KOPT-K1 (cell line): ENCODE measurements at regions not wholly inside any gene's neighbourhood (a gene's known extent, or its start where the extent isn't known, plus 50 kb on each side); places are given as distances from the start of the nearest gene placed in this dataset.
"Not testable (repeated sequence)": the region's sequence is repeated elsewhere in the genome, so short reads cannot be mapped to it uniquely, and the experiment has no call there.

Experiments
- H3K27ac ChIP-seq: fragments of 200-600 bp; sonication (generic); 2 replicates; pipeline ENCODE4 v1.5.1; 2016; ENCODE audit warnings: antibody characterized with exemption, mild to moderate bottlenecking, low read depth, low read length; ENCODE audit not compliant: poor library complexity, severe bottlenecking
- H3K36me3 ChIP-seq: fragments of 200-600 bp; sonication (generic); 2 replicates; pipeline ENCODE4 v1.5.1; 2017; ENCODE audit warnings: antibody characterized with exemption, mild to moderate bottlenecking, low read length, moderate library complexity; ENCODE audit not compliant: insufficient read depth
- H3K9me3 ChIP-seq: fragments of 200-600 bp; sonication (generic); 2 replicates; pipeline ENCODE4 v1.5.1; 2017; ENCODE audit warnings: antibody characterized with exemption, low read length, mild to moderate bottlenecking; ENCODE audit not compliant: insufficient read depth, poor library complexity, severe bottlenecking

DNA sequence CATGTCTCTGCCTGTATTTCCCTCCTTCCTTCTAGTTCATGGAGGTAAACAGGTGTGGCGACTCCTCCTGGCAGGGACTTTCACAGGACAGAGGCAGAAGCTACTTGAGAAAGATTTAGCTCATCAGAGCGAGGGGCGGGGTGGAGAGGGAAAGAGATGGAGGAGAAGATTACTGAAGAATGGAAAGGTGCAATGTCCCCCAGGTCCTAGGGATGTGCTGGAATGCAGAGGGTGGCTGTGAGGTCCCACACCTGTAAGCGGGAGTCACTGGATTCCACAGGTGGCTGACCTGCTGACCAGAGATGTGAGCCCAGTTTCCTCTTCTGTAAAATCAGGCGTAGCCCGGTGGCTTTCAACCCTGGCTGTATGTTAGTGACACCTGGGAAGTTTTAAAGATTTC is 199.2 kb upstream of the SULF2 start:
- Histone ChIP-seq H3K36me3 (no peaks in the 10 kb centered on the region), H3K27ac (no peak overlapping the region), H3K9me3 (no peaks in the 10 kb centered on the region)

DNA sequence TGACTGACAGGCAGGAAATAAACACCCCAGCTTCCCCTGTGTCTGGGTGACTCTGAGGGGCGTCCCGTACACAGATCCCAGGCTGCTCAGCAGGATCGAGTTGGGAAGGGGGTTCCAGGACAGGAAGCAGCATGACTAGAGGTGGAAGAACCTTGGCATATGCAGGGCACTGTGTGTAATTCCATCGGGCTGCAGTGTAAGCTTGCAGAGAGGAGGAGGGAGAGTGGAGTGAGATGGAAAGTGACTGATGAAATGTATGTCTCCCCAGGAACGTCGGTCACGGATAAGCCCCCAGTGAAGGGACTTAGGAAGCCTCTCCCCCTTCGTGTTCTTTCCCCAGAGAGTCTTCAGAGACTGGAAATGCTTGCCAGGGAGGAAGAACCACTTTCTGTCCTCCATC is 198.4 kb upstream of the SULF2 start:
- H3K36me3 ChIP-seq, H3K27ac ChIP-seq, H3K9me3 ChIP-seq: not testable (repeated sequence)

DNA sequence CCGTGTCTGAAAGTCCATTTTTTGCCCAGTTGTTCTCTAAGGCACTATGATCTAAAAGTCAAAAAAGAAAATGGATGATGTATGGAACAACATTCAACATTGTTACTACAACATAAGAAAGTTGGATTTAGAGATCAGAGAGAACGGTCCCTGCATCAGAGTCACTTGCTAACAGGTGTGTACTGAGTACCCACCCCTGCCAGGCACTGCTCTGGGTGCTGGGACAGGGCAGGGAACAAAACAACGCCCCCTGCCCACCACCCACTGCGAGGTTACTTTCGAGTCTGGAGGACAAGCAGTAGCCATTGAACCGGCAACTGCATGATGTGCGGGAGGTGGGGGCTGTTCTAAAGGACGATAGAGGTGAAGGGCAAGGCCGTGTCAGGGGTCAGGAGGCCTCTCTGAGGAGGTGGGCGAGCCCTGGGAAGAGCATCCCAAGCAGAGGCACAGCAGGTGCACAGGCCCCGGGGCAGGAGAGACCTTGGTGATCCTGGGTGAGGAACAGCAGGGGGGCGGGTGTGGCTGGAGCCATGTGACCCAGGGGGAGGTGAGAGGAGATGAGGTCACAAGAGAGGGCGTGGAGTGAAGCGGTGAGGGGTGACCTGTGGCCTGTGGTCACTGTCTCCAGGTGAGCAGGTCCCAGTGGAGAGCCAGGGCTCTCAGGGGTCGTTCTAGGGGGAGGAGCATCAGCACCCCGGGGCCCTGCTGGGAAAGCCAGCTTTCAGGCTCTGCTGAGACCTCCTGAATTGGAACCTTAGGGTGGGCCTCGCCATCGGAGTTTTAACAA is 197.5 kb upstream of the SULF2 start:
- H3K27ac ChIP-seq, result no peak overlapping the region
- H3K9me3 ChIP-seq, result no peaks in the 10 kb centered on the region
- H3K36me3 ChIP-seq, result no peaks in the 10 kb centered on the region

DNA sequence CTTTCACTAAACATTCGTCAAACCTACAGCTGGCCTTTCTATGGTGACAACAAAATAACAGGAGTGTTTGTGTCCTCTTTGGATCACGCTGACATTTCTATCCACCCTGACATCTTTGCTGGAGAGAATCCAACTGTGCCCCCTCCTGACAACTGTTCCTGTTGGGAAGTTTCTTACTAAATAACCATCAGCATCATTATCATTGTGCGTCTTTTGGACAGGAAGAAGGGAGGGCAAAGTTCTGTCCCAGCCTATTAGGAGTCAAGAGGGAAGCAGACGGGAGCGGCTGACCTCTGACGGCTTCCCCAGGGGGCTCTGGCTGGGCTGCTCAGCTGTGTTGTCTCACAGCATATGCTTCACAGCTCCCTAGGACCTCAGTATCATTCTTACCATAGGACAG is 195.9 kb upstream of the SULF2 start:
- H3K9me3 ChIP-seq, result no peaks in the 10 kb centered on the region
- no peaks in the 10 kb centered on the region for H3K36me3 ChIP-seq
- no peak overlapping the region for H3K27ac ChIP-seq

DNA sequence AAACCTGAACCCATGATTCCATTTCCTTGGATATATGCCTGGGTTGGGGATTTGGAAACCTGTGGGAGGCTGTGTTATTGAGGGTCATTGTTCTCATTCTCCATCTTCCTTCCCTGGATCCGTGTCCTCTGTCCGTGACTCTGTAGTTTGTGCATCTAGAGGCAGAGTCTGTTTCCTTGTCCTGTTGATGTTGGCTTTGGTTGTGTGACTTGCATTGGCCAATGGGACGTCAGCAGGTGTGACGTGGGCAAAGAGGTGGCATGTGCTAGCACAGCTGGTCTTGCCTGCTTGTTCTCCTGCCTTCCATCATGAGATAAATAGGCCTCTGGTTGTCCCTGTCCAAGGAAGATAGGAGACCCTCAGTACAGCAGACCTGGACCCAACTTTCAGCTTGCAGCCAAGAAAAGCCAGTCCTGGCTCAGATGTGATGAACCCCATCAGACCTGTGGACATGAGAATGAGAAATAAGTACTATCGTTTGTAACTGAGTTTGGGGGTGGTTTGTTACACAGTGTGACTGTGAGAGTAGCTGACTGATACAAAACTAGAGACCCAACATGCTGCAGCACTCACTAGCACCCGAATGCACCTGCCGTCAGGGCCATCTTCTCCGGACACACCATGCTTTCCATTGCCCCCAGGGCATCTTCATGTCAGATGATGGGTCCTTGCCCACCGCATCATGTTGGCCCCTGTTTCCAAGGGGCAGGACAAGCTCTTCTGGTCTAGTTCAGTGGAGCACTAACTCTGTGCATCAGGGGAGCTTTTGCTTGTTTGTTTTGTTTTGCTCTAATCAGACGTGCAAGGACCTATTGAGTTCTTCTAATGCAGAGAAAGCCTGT is 195.3 kb upstream of the SULF2 start:
- no peak overlapping the region for H3K27ac ChIP-seq
- H3K9me3 ChIP-seq, result no peaks in the 10 kb centered on the region
- H3K36me3 ChIP-seq, result no peaks in the 10 kb centered on the region

DNA sequence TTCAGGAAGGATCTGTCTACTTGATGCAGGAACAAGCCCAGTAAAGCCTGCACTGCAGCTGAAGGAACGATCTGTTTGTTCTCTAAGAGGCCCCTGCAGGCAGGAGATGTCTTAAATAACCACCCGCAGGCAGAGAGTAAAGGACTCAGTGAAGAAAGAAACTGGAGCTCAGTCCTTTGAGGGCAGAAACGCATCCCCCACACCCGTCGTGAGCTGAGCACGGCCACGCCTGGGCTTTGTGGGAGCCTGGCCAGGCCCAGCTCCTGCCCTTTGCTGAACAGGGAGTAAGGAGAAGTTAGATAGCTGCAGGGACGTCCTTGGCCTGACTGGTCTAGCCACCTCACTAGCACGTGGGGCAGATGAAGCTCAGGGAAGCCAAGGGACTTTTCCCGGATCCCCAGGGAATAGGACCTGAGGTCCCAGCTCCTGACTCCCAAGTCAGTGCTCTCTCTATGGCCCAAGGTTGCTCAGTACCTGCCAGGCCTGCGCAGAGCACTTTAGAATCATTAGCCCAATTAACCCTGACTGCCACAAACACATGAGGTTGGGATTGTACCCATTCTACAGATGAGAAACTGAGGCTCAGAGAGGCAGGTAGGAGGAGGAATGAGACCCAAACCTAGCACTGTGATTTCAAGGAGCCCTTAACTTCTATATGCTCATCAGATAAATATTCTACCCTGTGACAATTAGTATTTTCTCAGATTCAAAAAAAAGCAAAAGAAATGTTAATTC is 194.2 kb upstream of the SULF2 start:
- H3K27ac ChIP-seq, H3K36me3 ChIP-seq: not testable (repeated sequence)

DNA sequence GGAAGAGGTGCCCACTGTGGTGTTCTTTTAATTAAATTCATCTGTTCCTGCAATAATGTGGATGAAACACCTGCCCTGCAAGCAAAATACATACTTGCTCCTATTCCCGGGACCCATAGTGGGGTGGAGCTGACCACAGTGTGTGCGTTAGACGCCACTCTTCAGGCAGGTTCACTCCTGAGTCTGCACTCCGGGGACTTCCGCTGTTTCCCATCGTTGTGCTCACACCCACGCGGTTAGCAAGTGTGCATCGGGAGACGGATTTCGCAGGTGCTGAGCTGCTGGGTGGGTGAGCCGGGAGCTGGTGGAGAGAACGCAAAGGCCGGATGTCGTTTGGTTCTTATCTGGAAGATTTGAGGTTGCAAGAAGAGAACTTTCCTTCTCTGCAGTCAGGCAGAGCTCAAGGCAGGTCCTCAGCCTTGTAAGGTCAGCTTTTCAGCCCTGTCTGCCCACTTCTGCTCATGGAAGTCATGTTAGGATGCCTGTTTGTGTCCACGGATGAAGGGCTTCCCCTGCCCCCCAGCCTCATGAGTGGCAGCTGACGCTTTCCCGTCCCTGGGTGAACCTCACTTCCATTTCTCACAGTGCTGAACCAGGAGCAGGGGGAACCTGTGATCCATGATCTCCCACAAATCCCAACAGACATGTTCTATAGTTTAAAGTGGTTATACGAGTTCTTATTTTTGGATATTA is 193.3 kb upstream of the SULF2 start:
- H3K27ac ChIP-seq, H3K9me3 ChIP-seq, H3K36me3 ChIP-seq: not testable (repeated sequence)

More for the DNA sequence above, 194.2 kb upstream of the SULF2 start:
- H3K9me3 ChIP-seq, result not testable (repeated sequence)

DNA sequence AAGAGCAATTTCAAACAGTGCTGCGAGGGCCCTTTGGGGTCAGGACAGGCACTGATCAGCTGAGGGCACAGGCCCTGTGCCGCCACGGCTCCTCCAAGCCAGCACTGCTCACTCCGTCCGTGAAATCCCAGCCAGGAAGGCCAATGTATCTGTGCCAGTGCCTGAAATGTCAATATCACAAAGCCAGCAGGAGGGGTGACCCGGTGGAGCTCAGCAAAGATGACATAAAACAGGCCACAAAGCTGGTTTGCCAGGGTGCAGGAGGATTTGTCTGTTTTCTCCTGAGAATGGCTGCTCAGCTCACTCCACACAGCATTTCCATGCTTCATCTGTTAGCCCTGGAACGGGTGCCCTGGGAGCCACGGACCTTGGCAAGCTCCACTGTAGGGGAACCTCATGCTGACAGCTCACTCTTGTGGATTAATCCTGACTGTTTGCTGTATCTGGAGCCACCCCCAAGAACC is 192.5 kb upstream of the SULF2 start:
- not testable (repeated sequence) for H3K27ac ChIP-seq, H3K36me3 ChIP-seq, H3K9me3 ChIP-seq

DNA sequence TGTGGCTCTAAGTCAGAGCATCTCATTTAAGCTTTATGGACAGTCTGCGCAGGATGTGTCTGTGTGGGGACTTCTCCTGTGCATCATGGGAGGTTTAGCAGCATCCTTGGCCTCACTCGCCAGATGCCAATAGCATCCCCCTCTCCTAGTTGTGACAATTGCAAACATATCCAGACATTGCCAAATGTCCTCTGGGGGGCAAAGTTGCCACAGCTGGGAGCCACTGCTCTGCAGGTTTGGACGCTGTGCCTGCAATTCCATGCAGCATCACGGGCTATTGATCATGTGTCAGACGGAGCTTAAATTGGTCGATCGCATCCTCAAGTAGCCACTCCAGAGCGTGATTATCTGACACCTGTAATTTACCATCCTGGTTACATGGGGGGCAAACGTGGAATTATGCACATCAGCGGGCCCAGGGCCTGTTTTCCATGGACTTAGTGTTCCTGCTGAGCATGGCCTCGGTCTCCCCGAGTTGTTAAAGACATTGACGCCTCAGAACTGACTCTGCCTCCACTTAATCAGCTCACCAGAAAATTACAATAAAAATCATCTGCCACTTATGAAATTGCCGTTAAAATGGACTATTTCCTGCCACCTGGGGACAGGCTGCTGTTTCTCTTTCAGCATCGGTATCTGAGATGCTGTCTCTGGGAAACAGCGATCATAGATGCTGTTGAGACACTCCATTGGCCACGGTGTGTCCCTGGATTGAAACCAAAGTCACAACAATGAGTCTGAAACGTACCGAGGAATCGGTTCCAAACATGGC is 191.9 kb upstream of the SULF2 start:
- not testable (repeated sequence) for H3K27ac ChIP-seq, H3K9me3 ChIP-seq, H3K36me3 ChIP-seq

DNA sequence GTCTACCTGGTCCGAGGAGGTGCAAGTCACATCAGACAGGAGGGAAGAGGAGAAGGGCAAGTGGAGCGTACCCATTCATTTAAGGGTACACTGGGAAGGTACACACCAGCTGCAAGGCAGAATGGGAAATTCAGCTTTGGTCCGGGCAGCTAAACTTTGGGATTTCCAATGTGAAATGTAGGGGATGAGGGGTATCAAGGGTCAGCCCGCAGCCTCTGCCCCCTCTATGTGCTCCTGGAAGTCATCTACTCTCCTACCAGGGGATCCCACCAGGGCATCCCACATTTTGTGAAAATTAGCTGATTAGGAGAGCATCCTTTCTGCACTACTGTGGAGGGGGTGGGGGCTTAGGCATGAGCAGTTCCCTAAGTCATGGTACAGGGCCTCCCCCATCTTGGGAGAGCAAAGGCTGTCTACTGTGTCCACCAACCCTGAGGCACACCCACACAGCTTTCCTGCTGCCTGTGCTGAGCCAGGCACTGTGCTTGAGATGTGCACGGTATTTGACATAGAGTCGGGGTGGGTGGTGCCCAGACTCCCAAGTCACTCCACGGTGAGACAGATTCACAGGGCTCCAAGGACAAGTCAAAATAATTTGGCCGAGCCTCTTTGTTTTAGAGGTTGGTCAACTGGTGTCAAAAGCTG is 189.1 kb upstream of the SULF2 start:
- Histone ChIP-seq H3K27ac (no peak overlapping the region), H3K36me3 (no peaks in the 10 kb centered on the region), H3K9me3 (no peaks in the 10 kb centered on the region)

DNA sequence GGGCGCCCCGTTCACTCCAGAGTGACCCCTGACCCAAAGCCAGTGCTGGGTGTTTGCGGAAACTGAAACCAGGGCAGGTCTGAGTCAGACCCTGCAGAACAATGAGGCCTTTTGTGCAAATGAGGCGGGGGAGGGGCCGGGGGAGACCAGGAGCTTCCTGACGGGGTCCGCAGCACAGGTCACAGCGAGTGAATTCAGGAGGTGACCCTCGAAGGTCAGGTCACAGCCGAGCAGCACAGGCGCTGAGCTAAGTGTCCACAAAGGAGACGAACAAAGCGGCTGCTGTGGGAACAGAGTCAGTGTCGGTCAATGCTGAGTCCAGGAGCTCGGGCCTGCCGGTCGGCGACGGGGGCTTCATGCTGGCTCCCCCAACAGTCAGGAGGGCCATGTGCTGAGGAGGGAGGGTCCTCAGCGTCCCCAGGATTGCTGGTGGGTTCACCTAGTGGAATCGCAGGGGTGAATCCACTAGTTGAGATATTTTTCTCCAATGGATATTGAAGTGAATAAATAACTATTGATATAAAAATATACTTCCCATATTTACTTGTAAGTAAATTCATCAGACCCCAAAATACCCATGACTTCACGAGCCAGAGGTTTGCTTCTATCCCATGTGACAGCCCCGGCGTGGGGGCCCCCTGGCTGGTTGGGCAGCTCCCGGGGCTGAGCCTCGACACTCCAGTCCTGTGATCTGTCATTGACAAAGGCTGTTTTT is 188.4 kb upstream of the SULF2 start:
- H3K36me3 ChIP-seq, result no peaks in the 10 kb centered on the region
- no peaks in the 10 kb centered on the region for H3K9me3 ChIP-seq
- no peak overlapping the region for H3K27ac ChIP-seq

DNA sequence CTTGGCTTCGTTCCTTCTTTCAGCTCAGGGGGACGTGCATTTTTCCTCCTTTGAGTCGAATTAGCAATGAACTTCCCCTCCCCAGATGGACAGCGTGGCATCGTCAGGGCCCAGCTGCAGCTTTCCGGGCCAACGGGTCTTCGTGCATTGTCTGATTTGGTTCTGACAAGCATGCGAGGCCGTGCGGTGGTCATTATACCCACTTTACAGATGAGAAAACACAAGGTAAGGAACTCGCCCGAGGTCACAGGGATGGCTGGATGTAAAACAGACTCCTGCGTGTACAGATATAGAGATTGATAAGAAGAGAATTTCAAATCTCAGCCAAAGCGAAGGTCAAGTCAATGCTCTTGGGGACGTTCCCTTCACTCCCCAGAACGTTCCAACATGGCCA is 187.6 kb upstream of the SULF2 start:
- Histone ChIP-seq H3K27ac (no peak overlapping the region), H3K9me3 (no peaks in the 10 kb centered on the region), H3K36me3 (no peaks in the 10 kb centered on the region)

DNA sequence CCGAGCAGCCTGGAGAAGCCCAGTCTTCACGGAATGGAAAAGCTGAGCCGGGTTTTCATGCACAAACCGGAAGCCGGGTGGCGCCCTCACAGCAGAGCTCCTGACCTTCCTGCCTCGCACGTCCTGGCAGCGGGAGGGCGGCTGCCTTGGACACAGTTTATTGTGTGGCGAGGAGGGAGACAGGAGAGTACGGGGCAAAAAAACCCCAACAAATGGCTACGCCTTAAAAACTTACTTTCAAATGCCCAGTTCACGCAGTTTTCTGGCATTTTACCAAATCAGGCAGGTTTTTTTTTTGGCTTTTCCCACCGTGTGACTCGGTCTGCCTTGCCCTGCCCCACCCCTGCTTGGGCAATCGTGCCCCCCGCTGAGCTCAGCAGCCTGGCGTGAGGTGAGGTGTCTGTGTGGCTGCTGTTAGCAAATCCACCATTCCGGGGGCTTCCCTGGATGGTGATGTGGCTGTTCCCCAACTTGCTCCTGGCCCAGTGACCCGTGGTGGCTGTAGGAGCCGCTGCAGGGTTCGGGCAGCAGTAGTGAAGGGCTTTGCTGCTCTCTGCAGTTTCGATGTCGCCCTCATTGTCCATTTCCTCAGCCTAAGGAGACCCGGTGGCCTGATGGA is 187.1 kb upstream of the SULF2 start:
- H3K27ac ChIP-seq, H3K36me3 ChIP-seq, H3K9me3 ChIP-seq: not testable (repeated sequence)
